GM12878 (cell line): ENCODE measurements at regions not wholly inside any gene's neighbourhood (a gene's known extent, or its start where the extent isn't known, plus 50 kb on each side); places are given as distances from the start of the nearest gene placed in this dataset.

Source experiments
- ATAC-seq: fragments of 200-7000 bp; cut with Tn5 transposase; 3 replicates; pipeline ENCODE4 v1.9.1; 2020; ENCODE audit warnings: mild to moderate bottlenecking, moderate library complexity
- BruUV-seq: library from RNA; stranded (reverse); fragments of 400-500 nt; replicated peaks from 2 replicates; lab custom pipeline; 2021; lab: Mats Ljungman, UMichigan
- CTCF ChIA-PET: fragments of 300-600 bp; sonication (Branson Sonifier 250); formaldehyde crosslinking; extraction: SDS; loops from one replicate; lab custom pipeline; 2021; ENCODE audit warnings: inconsistent platforms; lab: Yijun Ruan, JAX
- POLR2A ChIA-PET: fragments of 350-600 bp; formaldehyde crosslinking; extraction: SDS; loops from one replicate; lab custom pipeline; 2021; ENCODE audit warnings: inconsistent platforms; lab: Charles Lee
- RAD21 ChIA-PET: fragments of 300-600 bp; sonication (Branson Sonifier 250); formaldehyde crosslinking; loops from one replicate; lab custom pipeline; 2023; ENCODE audit warnings: antibody characterized with exemption; ENCODE audit not compliant: unreplicated experiment; lab: Charles Lee
- SMC1A ChIA-PET: fragments of 300-600 bp; sonication (Branson Sonifier 250); formaldehyde crosslinking; loops from one replicate; lab custom pipeline; 2023; ENCODE audit not compliant: unreplicated experiment, uncharacterized antibody; lab: Charles Lee
- DNase-seq: peaks from one replicate; pipeline ENCODE4 v3.0.0-alpha.2; 2011; ENCODE audit warnings: low read depth, low spot score
- FAIRE-seq: peaks from 3 replicates; lab custom pipeline; 2011; peaks lifted over from hg19 to GRCh38; lab: Jason Lieb, UNC
- H2AFZ ChIP-seq: 2 replicates; pipeline ENCODE4 v1.6.0; 2011; ENCODE audit warnings: low read depth, low read length, control low read depth; ENCODE audit not compliant: control insufficient read depth
- H3K27ac ChIP-seq: 2 replicates; pipeline ENCODE4 v1.5.1; 2011; ENCODE audit warnings: control low read depth; ENCODE audit not compliant: control insufficient read depth, insufficient read depth
- H3K27me3 ChIP-seq, 2 experiments: replicated peaks in 1 of 2; 2 replicates each; pipeline versions ENCODE4 v1.6.0 to v1.6.1; 2011; ENCODE audit warnings: low read length in 1 of 2; ENCODE audit not compliant: control insufficient read depth in 2 of 2, insufficient read depth in 2 of 2
- H3K36me3 ChIP-seq, 2 experiments: 2 replicates each; pipeline ENCODE4 v1.5.1; 2011; ENCODE audit warnings: low read length in 1 of 2; ENCODE audit not compliant: control insufficient read depth in 2 of 2, insufficient read depth in 2 of 2
- H3K4me1 ChIP-seq: 2 replicates; pipeline ENCODE4 v1.6.1; 2011; ENCODE audit warnings: mild to moderate bottlenecking, low read length, moderate library complexity, mixed read lengths; ENCODE audit not compliant: control insufficient read depth, insufficient read depth
- H3K4me2 ChIP-seq: 2 replicates; pipeline ENCODE4 v1.6.0; 2011; ENCODE audit warnings: control low read depth; ENCODE audit not compliant: control insufficient read depth, insufficient read depth
- H3K4me3 ChIP-seq: fragments of 200-600 bp; sonication (generic); 2 replicates; pipeline ENCODE4 v1.5.1; 2016
- H3K79me2 ChIP-seq: 2 replicates; pipeline ENCODE4 v1.6.0; 2011; ENCODE audit warnings: low read length; ENCODE audit not compliant: control insufficient read depth, insufficient read depth
- H3K9ac ChIP-seq: 2 replicates; pipeline ENCODE4 v1.8.0; 2011; ENCODE audit warnings: low read length, control low read depth, mixed read lengths; ENCODE audit not compliant: control insufficient read depth, insufficient read depth
- H3K9me3 ChIP-seq: replicated peaks from 3 replicates; pipeline ENCODE4 v1.5.1; 2011; ENCODE audit warnings: mild to moderate bottlenecking, low read length; ENCODE audit not compliant: control insufficient read depth, insufficient read depth
- H4K20me1 ChIP-seq: 2 replicates; pipeline ENCODE4 v1.6.0; 2011; ENCODE audit not compliant: control insufficient read depth, insufficient read depth
- EGR1 ChIP-seq, 2 experiments: IDR thresholded peaks; 1 replicate in 1 of 2; 2 replicates in 1 of 2; pipeline ENCODE4 v1.6.1; 2011 to 2012; ENCODE audit warnings: low read depth in 2 of 2, low read length in 2 of 2, borderline replicate concordance in 1 of 2, mild to moderate bottlenecking in 1 of 2, moderate library complexity in 1 of 2
- ETV6 ChIP-seq, 2 experiments: fragments of 450-650 bp in 1 of 2; IDR thresholded peaks in 1 of 2; conservative IDR thresholded peaks in 1 of 2; 2 replicates each; pipeline ENCODE4 v1.6.1; 2014; ENCODE audit warnings: antibody characterized with exemption in 1 of 2, borderline replicate concordance in 1 of 2, low read depth in 1 of 2, mild to moderate bottlenecking in 1 of 2, moderate library complexity in 1 of 2
- LARP7 ChIP-seq: fragments of 450-650 bp; IDR thresholded peaks from 2 replicates; pipeline ENCODE4 v1.6.1; 2017; ENCODE audit warnings: mild to moderate bottlenecking
- NR2F1 ChIP-seq: fragments of 450-650 bp; conservative IDR thresholded peaks from 2 replicates; pipeline ENCODE4 v1.6.1; 2017; ENCODE audit warnings: mild to moderate bottlenecking
- RBBP5 ChIP-seq: fragments of 200-600 bp; sonication (generic); conservative IDR thresholded peaks from 2 replicates; pipeline ENCODE4 v1.6.1; 2016
- YY1 ChIP-seq: IDR thresholded peaks from 2 replicates; pipeline ENCODE4 v1.6.1; 2011; ENCODE audit warnings: low read depth, mild to moderate bottlenecking, low read length
- WGBS: methylation state at CpG from one replicate; pipeline ENCODE4 v1.1.6; 2016; ENCODE audit warnings: low lambda C conversion rate; ENCODE audit not compliant: insufficient replicate concordance, insufficient coverage; ENCODE audit errors: missing lambda C conversion rate; 5-methylcytosine and 5-hydroxymethylcytosine counted together
- in situ Hi-C: fragments of 300-500 bp; cut with MboI; formaldehyde crosslinking; loops from 9 replicates; pipeline ENCODE4 v1.14.3; 2018; ENCODE audit warnings: mixed read lengths
- intact Hi-C: fragments of 100-400 bp; cut with micrococcal nuclease; formaldehyde crosslinking; loops from one replicate; pipeline ENCODE4 v1.14.2; 2022; ENCODE audit not compliant: unreplicated experiment
- TF ChIP-seq, protein P1 (sequence below): fragments of 450-650 bp; IDR thresholded peaks from 2 replicates; pipeline ENCODE4 v1.6.1; 2018; ENCODE audit warnings: mild to moderate bottlenecking, low read depth, moderate library complexity; ENCODE audit not compliant: partially characterized antibody

DNA sequence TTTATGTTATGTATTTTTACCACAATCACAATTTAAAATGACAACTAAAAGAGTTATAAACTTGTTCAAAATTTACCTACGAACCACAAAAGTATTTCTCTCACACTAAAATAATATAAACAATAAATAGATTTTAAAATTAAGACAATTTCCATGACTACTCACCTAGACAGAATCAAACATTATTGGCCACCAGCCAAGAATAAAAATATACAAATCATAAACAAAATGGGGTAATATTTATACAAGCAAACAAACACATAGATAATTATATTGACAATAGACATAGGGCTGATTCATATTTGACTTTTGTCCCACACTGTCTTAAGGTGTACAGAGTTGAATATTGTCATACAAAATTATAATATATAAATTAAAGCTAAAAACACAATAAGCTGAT lies 119.6 kb upstream of the ZNF92 start:
- Histone ChIP-seq H3K4me1 (no peaks in the 10 kb centered on the region), H3K9me3 (no peaks in the 10 kb centered on the region), H4K20me1 (no peaks in the 10 kb centered on the region), H3K4me3 (no peak overlapping the region), H3K79me2 (no peaks in the 10 kb centered on the region), H3K4me2 (no peak overlapping the region), H3K9ac (no peak overlapping the region), H3K27me3 (no peaks in the 10 kb centered on the region), H3K27ac (no peak overlapping the region), H3K36me3 (no peaks in the 10 kb centered on the region)
- ATAC-seq (no peak), DNase-seq (no peak), FAIRE-seq (no peak)
- in situ Hi-C loops (no loop called here), intact Hi-C loops (no loop called here)
- CTCF ChIA-PET: no interaction called here
- RAD21 ChIA-PET: no interaction called here
- WGBS: 34% methylated on average over 1 of the region's 1 CpG
- BruUV-seq: no TSS peak
- POLR2A ChIA-PET: no interaction called here
- SMC1A ChIA-PET: no interaction called here
- TF ChIP-seq EGR1 (IDR thresholded peaks at IDR 0.05; ENCODE audit: borderline replicate concordance in 1 of 2, low read depth in 2 of 2, low read length in 2 of 2) (no peak), ETV6 (conservative IDR thresholded peaks at IDR 0.05 in 1 of 2, IDR thresholded peaks at IDR 0.05 in 1 of 2; ENCODE audit: borderline replicate concordance in 1 of 2, low read depth in 1 of 2) (no peak), NR2F1 (no peak), RBBP5 (no peak), YY1 (no peak), LARP7 (no peak)
- TF ChIP-seq, protein P1, sequence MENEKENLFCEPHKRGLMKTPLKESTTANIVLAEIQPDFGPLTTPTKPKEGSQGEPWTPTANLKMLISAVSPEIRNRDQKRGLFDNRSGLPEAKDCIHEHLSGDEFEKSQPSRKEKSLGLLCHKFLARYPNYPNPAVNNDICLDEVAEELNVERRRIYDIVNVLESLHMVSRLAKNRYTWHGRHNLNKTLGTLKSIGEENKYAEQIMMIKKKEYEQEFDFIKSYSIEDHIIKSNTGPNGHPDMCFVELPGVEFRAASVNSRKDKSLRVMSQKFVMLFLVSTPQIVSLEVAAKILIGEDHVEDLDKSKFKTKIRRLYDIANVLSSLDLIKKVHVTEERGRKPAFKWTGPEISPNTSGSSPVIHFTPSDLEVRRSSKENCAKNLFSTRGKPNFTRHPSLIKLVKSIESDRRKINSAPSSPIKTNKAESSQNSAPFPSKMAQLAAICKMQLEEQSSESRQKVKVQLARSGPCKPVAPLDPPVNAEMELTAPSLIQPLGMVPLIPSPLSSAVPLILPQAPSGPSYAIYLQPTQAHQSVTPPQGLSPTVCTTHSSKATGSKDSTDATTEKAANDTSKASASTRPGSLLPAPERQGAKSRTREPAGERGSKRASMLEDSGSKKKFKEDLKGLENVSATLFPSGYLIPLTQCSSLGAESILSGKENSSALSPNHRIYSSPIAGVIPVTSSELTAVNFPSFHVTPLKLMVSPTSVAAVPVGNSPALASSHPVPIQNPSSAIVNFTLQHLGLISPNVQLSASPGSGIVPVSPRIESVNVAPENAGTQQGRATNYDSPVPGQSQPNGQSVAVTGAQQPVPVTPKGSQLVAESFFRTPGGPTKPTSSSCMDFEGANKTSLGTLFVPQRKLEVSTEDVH: no peak
- TF ChIP-seq, all 136 proteins: peak for 0
- H2AFZ ChIP-seq: no peak overlapping the region
